ENCODE measurements at regions not wholly inside any gene's neighbourhood (a gene's known extent, or its start where the extent isn't known, plus 50 kb on each side); places are given as distances from the start of the nearest gene placed in this dataset.

- H3K4ac ChIP-seq (ENCODE audit: low read depth, low read length) = peak overlapping the region; percentile 61
- peak overlapping the region; percentile 81 for H2AFZ ChIP-seq (ENCODE audit: insufficient read depth, low read length, poor library complexity)
- no peaks in the 10 kb centered on the region for H3K9me3 ChIP-seq (ENCODE audit: insufficient read depth, low read depth, low read length)
- peak overlapping the region; percentile 100 for H2BK12ac ChIP-seq (ENCODE audit: low read length)
- H3K27me3 ChIP-seq (ENCODE audit: insufficient read depth, low read length) = no peaks in the 10 kb centered on the region
- H2AK5ac ChIP-seq (ENCODE audit: low read length) = peak overlapping the region; percentile 100
- no peak overlapping the region for H3K4me3 ChIP-seq (ENCODE audit: low read depth, low read length)
- H2BK120ac ChIP-seq (ENCODE audit: insufficient read depth, low read length, poor library complexity) = peak overlapping the region; percentile 100
- no peak overlapping the region for H3K9ac ChIP-seq (ENCODE audit: low read length)
- H3K23ac ChIP-seq (ENCODE audit: low read length) = no peak overlapping the region
- peak overlapping the region; percentile 33 for H3K27ac ChIP-seq (ENCODE audit: low read depth, low read length)
- no CpG with 5 or more reads among the region's 4 CpGs for WGBS (ENCODE audit: extremely low coverage, insufficient coverage, insufficient read length)
- H3K79me1 ChIP-seq (ENCODE audit: low read length) = peaks cover 17% of the 10 kb centered on the region
- H3K18ac ChIP-seq (ENCODE audit: low read length) = peak overlapping the region; percentile 78
- H3K4me1 ChIP-seq (ENCODE audit: control insufficient read depth in 1 of 2, insufficient read depth in 2 of 2, low read length in 2 of 2) = peaks cover 10 to 11% of the 10 kb centered on the region in 2 experiments
- DNase-seq = no peak
- H2BK5ac ChIP-seq (ENCODE audit: low read depth, low read length, poor library complexity) = peak overlapping the region; percentile 97
- H4K12ac ChIP-seq (ENCODE audit: low read depth, low read length) = peak overlapping the region; percentile 84
- H4K8ac ChIP-seq (ENCODE audit: low read depth, low read length) = peak overlapping the region; percentile 79
- no peaks in the 10 kb centered on the region for H3K36me3 ChIP-seq (ENCODE audit: control insufficient read depth in 1 of 2, insufficient read depth in 2 of 2, low read length in 2 of 2)
- peaks cover 2% of the 10 kb centered on the region for H3K79me2 ChIP-seq (ENCODE audit: control insufficient read depth, insufficient read depth, low read length, poor library complexity)
- H3K4me2 ChIP-seq (ENCODE audit: low read length) = no peak overlapping the region
- peak overlapping the region; percentile 100 for H4K91ac ChIP-seq (ENCODE audit: low read depth, low read length)
- peak overlapping the region; percentile 95 for H3K14ac ChIP-seq (ENCODE audit: low read length)
Measured at GRCh38 chr14:85438481-85438942, 91.4 kb upstream of the FLRT2 start.

- Histone ChIP-seq H3K9me3 (ENCODE audit: insufficient read depth, low read depth, low read length) (no peaks in the 10 kb centered on the region), H4K8ac (ENCODE audit: low read depth, low read length) (no peak overlapping the region), H3K18ac (ENCODE audit: low read length) (no peak overlapping the region), H2AK5ac (ENCODE audit: low read length) (no peak overlapping the region), H4K12ac (ENCODE audit: low read depth, low read length) (no peak overlapping the region), H4K91ac (ENCODE audit: low read depth, low read length) (no peak overlapping the region), H3K9ac (ENCODE audit: low read length) (no peak overlapping the region), H3K79me2 (ENCODE audit: control insufficient read depth, insufficient read depth, low read length, poor library complexity) (peaks cover 2% of the 10 kb centered on the region), H3K27me3 (ENCODE audit: insufficient read depth, low read length) (no peaks in the 10 kb centered on the region), H3K4me1 (ENCODE audit: control insufficient read depth in 1 of 2, insufficient read depth in 2 of 2, low read length in 2 of 2) (peaks cover 10 to 11% of the 10 kb centered on the region in 2 experiments), H3K4me3 (ENCODE audit: low read depth, low read length) (no peak overlapping the region), H3K23ac (ENCODE audit: low read length) (no peak overlapping the region), H2BK120ac (ENCODE audit: insufficient read depth, low read length, poor library complexity) (no peak overlapping the region), H3K14ac (ENCODE audit: low read length) (no peak overlapping the region), H2BK12ac (ENCODE audit: low read length) (no peak overlapping the region), H2BK5ac (ENCODE audit: low read depth, low read length, poor library complexity) (no peak overlapping the region), H2AFZ (ENCODE audit: insufficient read depth, low read length, poor library complexity) (no peak overlapping the region), H3K79me1 (ENCODE audit: low read length) (peaks cover 17% of the 10 kb centered on the region), H3K4ac (ENCODE audit: low read depth, low read length) (no peak overlapping the region), H3K27ac (ENCODE audit: low read depth, low read length) (peak overlapping the region; percentile 57), H3K36me3 (ENCODE audit: control insufficient read depth in 1 of 2, insufficient read depth in 2 of 2, low read length in 2 of 2) (no peaks in the 10 kb centered on the region), H3K4me2 (ENCODE audit: low read length) (no peak overlapping the region)
- no peak for DNase-seq
- no CpG with 5 or more reads among the region's 4 CpGs for WGBS (ENCODE audit: extremely low coverage, insufficient coverage, insufficient read length)
Measured at GRCh38 chr14:85439696-85440328, 90.1 kb upstream of the FLRT2 start.

- H4K12ac ChIP-seq (ENCODE audit: low read depth, low read length) = no peak overlapping the region
- no peak overlapping the region for H3K4ac ChIP-seq (ENCODE audit: low read depth, low read length)
- H3K79me2 ChIP-seq (ENCODE audit: control insufficient read depth, insufficient read depth, low read length, poor library complexity) = peaks cover 2% of the 10 kb centered on the region
- H3K9ac ChIP-seq (ENCODE audit: low read length) = no peak overlapping the region
- H2BK5ac ChIP-seq (ENCODE audit: low read depth, low read length, poor library complexity) = no peak overlapping the region
- no peak overlapping the region for H3K27ac ChIP-seq (ENCODE audit: low read depth, low read length)
- H4K91ac ChIP-seq (ENCODE audit: low read depth, low read length) = no peak overlapping the region
- peaks cover 10 to 11% of the 10 kb centered on the region in 2 experiments for H3K4me1 ChIP-seq (ENCODE audit: control insufficient read depth in 1 of 2, insufficient read depth in 2 of 2, low read length in 2 of 2)
- H2BK120ac ChIP-seq (ENCODE audit: insufficient read depth, low read length, poor library complexity) = no peak overlapping the region
- H2BK12ac ChIP-seq (ENCODE audit: low read length) = no peak overlapping the region
- H3K36me3 ChIP-seq (ENCODE audit: control insufficient read depth in 1 of 2, insufficient read depth in 2 of 2, low read length in 2 of 2) = no peaks in the 10 kb centered on the region
- no peak overlapping the region for H3K4me2 ChIP-seq (ENCODE audit: low read length)
- H3K9me3 ChIP-seq (ENCODE audit: insufficient read depth, low read depth, low read length) = no peaks in the 10 kb centered on the region
- DNase-seq = no peak
- no CpG with 5 or more reads among the region's 2 CpGs for WGBS (ENCODE audit: extremely low coverage, insufficient coverage, insufficient read length)
- H3K14ac ChIP-seq (ENCODE audit: low read length) = no peak overlapping the region
- H2AFZ ChIP-seq (ENCODE audit: insufficient read depth, low read length, poor library complexity) = no peak overlapping the region
- H3K18ac ChIP-seq (ENCODE audit: low read length) = no peak overlapping the region
- H2AK5ac ChIP-seq (ENCODE audit: low read length) = no peak overlapping the region
- no peak overlapping the region for H3K4me3 ChIP-seq (ENCODE audit: low read depth, low read length)
- H3K23ac ChIP-seq (ENCODE audit: low read length) = no peak overlapping the region
- H3K79me1 ChIP-seq (ENCODE audit: low read length) = peaks cover 15% of the 10 kb centered on the region
- H4K8ac ChIP-seq (ENCODE audit: low read depth, low read length) = no peak overlapping the region
- H3K27me3 ChIP-seq (ENCODE audit: insufficient read depth, low read length) = no peaks in the 10 kb centered on the region
Measured at GRCh38 chr14:85441909-85442643, 87.9 kb upstream of the FLRT2 start.

- peaks cover 11% of the 10 kb centered on the region for H3K79me1 ChIP-seq (ENCODE audit: low read length)
- no peak overlapping the region for H4K8ac ChIP-seq (ENCODE audit: low read depth, low read length)
- no peak overlapping the region for H3K18ac ChIP-seq (ENCODE audit: low read length)
- H2BK120ac ChIP-seq (ENCODE audit: insufficient read depth, low read length, poor library complexity) = no peak overlapping the region
- no peak overlapping the region for H4K91ac ChIP-seq (ENCODE audit: low read depth, low read length)
- H3K27ac ChIP-seq (ENCODE audit: low read depth, low read length) = no peak overlapping the region
- no peak overlapping the region for H3K4me3 ChIP-seq (ENCODE audit: low read depth, low read length)
- no peak overlapping the region for H3K9ac ChIP-seq (ENCODE audit: low read length)
- H3K79me2 ChIP-seq (ENCODE audit: control insufficient read depth, insufficient read depth, low read length, poor library complexity) = peaks cover 2% of the 10 kb centered on the region
- H3K36me3 ChIP-seq (ENCODE audit: control insufficient read depth in 1 of 2, insufficient read depth in 2 of 2, low read length in 2 of 2) = no peaks in the 10 kb centered on the region
- H2AK5ac ChIP-seq (ENCODE audit: low read length) = no peak overlapping the region
- no peak overlapping the region for H3K23ac ChIP-seq (ENCODE audit: low read length)
- no peaks in the 10 kb centered on the region for H3K27me3 ChIP-seq (ENCODE audit: insufficient read depth, low read length)
- peak in 1 of 2 donors; percentile 1 for DNase-seq
- H3K4me2 ChIP-seq (ENCODE audit: low read length) = no peak overlapping the region
- H2BK5ac ChIP-seq (ENCODE audit: low read depth, low read length, poor library complexity) = no peak overlapping the region
- H3K9me3 ChIP-seq (ENCODE audit: insufficient read depth, low read depth, low read length) = no peaks in the 10 kb centered on the region
- peaks cover 6 to 8% of the 10 kb centered on the region in 2 experiments for H3K4me1 ChIP-seq (ENCODE audit: control insufficient read depth in 1 of 2, insufficient read depth in 2 of 2, low read length in 2 of 2)
- WGBS (ENCODE audit: extremely low coverage, insufficient coverage, insufficient read length) = no CpG with 5 or more reads among the region's 1 CpG
- H2AFZ ChIP-seq (ENCODE audit: insufficient read depth, low read length, poor library complexity) = no peak overlapping the region
- no peak overlapping the region for H4K12ac ChIP-seq (ENCODE audit: low read depth, low read length)
- H2BK12ac ChIP-seq (ENCODE audit: low read length) = no peak overlapping the region
- H3K4ac ChIP-seq (ENCODE audit: low read depth, low read length) = no peak overlapping the region
- no peak overlapping the region for H3K14ac ChIP-seq (ENCODE audit: low read length)
Measured at GRCh38 chr14:85442996-85443395, 86.9 kb upstream of the FLRT2 start.
